Type B pancreatic cell (in vitro differentiated cells): ENCODE measurements at regions not wholly inside any gene's neighbourhood (a gene's known extent, or its start where the extent isn't known, plus 50 kb on each side); places are given as distances from the start of the nearest gene placed in this dataset.
"Not testable (repeated sequence)": the region's sequence is repeated elsewhere in the genome, so short reads cannot be mapped to it uniquely, and the experiment has no call there.

Source experiments
- DNase-seq: peaks from one replicate; pipeline ENCODE4 v3.0.0; 2021; ENCODE audit warnings: mixed read lengths; ENCODE audit not compliant: unreplicated experiment; ENCODE audit errors: extremely low spot score
- H3K27ac Mint-ChIP-seq: 2 replicates; pipeline ENCODE4 v1.8.0; 2021; ENCODE audit warnings: mild to moderate bottlenecking, mixed read lengths
- H3K27me3 Mint-ChIP-seq: 2 replicates; pipeline ENCODE4 v1.8.0; 2021; ENCODE audit warnings: mixed read lengths
- H3K36me3 Mint-ChIP-seq: 2 replicates; pipeline ENCODE4 v1.8.0; 2021; ENCODE audit warnings: mixed read lengths
- H3K4me1 Mint-ChIP-seq: one replicate; pipeline ENCODE4 v1.8.0; 2021; ENCODE audit warnings: mixed read lengths; ENCODE audit not compliant: unreplicated experiment
- H3K4me3 Mint-ChIP-seq: 2 replicates; pipeline ENCODE4 v1.8.0; 2021; ENCODE audit warnings: mild to moderate bottlenecking, mixed read lengths
- H3K9me3 Mint-ChIP-seq: 2 replicates; pipeline ENCODE4 v1.8.0; 2021; ENCODE audit warnings: mixed read lengths
- CTCF ChIP-seq: fragments of 200-600 bp; sonication (generic); conservative IDR thresholded peaks from 2 replicates; pipeline ENCODE4 v1.5.0; 2021; ENCODE audit warnings: antibody characterized with exemption, mild to moderate bottlenecking

GRCh38 chr19:23541991-23542390 is 145.0 kb downstream of the ZNF675 start:
- Mint-ChIP-seq H3K4me3 (no peak overlapping the region), H3K9me3 (peaks cover 17% of the 10 kb centered on the region), H3K4me1 (no peaks in the 10 kb centered on the region), H3K36me3 (no peaks in the 10 kb centered on the region), H3K27ac (no peak overlapping the region), H3K27me3 (no peaks in the 10 kb centered on the region)
- TF ChIP-seq CTCF, result no peak
- DNase-seq, result no peak

GRCh38 chr19:23540180-23540579 is 144.9 kb upstream of the ZNF91 start:
- peak overlapping the region; percentile 67 for H3K27ac Mint-ChIP-seq
- H3K36me3 Mint-ChIP-seq, DNase-seq, H3K4me3 Mint-ChIP-seq, H3K4me1 Mint-ChIP-seq, H3K27me3 Mint-ChIP-seq: not testable (repeated sequence)
- H3K9me3 Mint-ChIP-seq, result peaks cover 16% of the 10 kb centered on the region

GRCh38 chr19:23539499-23539898 is 144.2 kb upstream of the ZNF91 start:
- no peak for DNase-seq
- no peaks in the 10 kb centered on the region for H3K27me3 Mint-ChIP-seq
- peak overlapping the region; percentile 79 for H3K27ac Mint-ChIP-seq
- H3K36me3 Mint-ChIP-seq, result no peaks in the 10 kb centered on the region
- no peaks in the 10 kb centered on the region for H3K4me1 Mint-ChIP-seq
- TF ChIP-seq CTCF, result no peak
- peaks cover 16% of the 10 kb centered on the region for H3K9me3 Mint-ChIP-seq
- H3K4me3 Mint-ChIP-seq, result peak overlapping the region; percentile 13

- not testable (repeated sequence) for H3K9me3 Mint-ChIP-seq, H3K27ac Mint-ChIP-seq, DNase-seq, H3K27me3 Mint-ChIP-seq, H3K4me3 Mint-ChIP-seq, H3K36me3 Mint-ChIP-seq, H3K4me1 Mint-ChIP-seq
Measured at GRCh38 chr19:23537136-23537535, 141.9 kb upstream of the ZNF91 start.

GRCh38 chr19:23536341-23536740 is 141.1 kb upstream of the ZNF91 start:
- H3K27ac Mint-ChIP-seq, H3K4me3 Mint-ChIP-seq: not testable (repeated sequence)

GRCh38 chr19:23535901-23536300 is 140.6 kb upstream of the ZNF91 start:
- H3K4me3 Mint-ChIP-seq, H3K27ac Mint-ChIP-seq, H3K36me3 Mint-ChIP-seq, H3K27me3 Mint-ChIP-seq, H3K9me3 Mint-ChIP-seq, DNase-seq, H3K4me1 Mint-ChIP-seq: not testable (repeated sequence)

More at GRCh38 chr19:23536341-23536740, 141.1 kb upstream of the ZNF91 start:
- DNase-seq, H3K9me3 Mint-ChIP-seq, H3K27me3 Mint-ChIP-seq, H3K4me1 Mint-ChIP-seq, H3K36me3 Mint-ChIP-seq: not testable (repeated sequence)

GRCh38 chr19:23533441-23533840 is 138.2 kb upstream of the ZNF91 start:
- not testable (repeated sequence) for H3K36me3 Mint-ChIP-seq, H3K9me3 Mint-ChIP-seq, DNase-seq, H3K4me1 Mint-ChIP-seq, H3K27me3 Mint-ChIP-seq, H3K27ac Mint-ChIP-seq, H3K4me3 Mint-ChIP-seq

GRCh38 chr19:23531976-23532375 is 136.7 kb upstream of the ZNF91 start:
- no peaks in the 10 kb centered on the region for H3K4me1 Mint-ChIP-seq
- TF ChIP-seq CTCF, result no peak
- H3K4me3 Mint-ChIP-seq, result no peak overlapping the region
- peaks cover 5% of the 10 kb centered on the region for H3K9me3 Mint-ChIP-seq
- peaks cover 4% of the 10 kb centered on the region for H3K36me3 Mint-ChIP-seq
- no peak overlapping the region for H3K27ac Mint-ChIP-seq
- no peak for DNase-seq
- no peaks in the 10 kb centered on the region for H3K27me3 Mint-ChIP-seq
